C1 segment of cervical spinal cord (tissue), 14 donors: ENCODE measurements at regions not wholly inside any gene's neighbourhood (a gene's known extent, or its start where the extent isn't known, plus 50 kb on each side); places are given as distances from the start of the nearest gene placed in this dataset.

Source experiments
- DNase-seq, 14 donors: peaks; one replicate each; lab custom pipeline; 2025; lab: John Stamatoyannopoulos, UW

DNA sequence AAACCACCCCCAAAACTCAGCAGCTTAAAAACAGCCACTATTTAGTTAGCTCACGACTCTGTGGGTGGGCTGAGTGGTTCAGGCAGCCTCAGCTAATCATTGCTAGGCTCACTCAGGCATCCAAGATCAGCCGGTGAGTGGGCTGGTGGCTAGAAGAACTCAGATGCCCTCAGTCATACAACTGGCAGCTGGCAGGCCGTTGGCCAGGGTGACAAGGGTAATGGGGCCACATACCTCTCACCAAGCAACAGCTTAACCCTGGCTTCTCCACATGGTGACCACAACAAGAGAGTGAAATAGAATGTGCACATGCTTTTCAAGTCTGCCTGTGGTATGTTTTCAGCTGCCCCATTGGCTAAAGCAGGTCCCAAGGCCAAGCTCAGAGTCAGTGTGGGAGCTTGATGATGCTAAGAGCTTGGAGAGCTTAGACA lies 435.4 kb upstream of the TSHZ3 start:
- no peak for DNase-seq

- DNase-seq: no peak
Observed at GRCh38 chr19:31801611-31802010, 452.4 kb upstream of the TSHZ3 start.

GRCh38 chr19:31803835-31804446 lies 454.7 kb upstream of the TSHZ3 start:
- DNase-seq: no peak

DNA sequence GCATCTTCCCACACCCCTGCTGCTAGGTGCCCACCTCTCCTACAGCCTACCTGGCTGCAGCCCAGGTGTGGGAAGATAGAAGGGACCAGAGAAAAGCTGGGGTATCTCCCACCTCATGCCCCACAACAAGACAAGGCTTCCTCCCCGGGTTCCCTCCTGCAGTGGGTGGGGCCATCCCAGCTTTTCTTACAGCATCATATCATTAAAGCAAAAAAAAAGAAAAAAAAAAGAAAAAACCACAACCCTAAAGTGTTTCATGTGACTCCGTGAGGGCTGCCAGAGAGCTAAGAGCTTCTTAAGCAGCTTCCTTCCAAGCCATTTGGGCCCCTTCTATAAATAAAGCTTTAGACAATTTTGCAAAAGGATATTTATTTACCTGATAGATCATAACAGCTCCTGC lies 455.4 kb upstream of the TSHZ3 start:
- no peak for DNase-seq

GRCh38 chr19:31810536-31811109 lies 461.4 kb upstream of the TSHZ3 start:
- DNase-seq: no peak

GRCh38 chr19:31817971-31818797 lies 468.9 kb upstream of the TSHZ3 start:
- no peak for DNase-seq

DNA sequence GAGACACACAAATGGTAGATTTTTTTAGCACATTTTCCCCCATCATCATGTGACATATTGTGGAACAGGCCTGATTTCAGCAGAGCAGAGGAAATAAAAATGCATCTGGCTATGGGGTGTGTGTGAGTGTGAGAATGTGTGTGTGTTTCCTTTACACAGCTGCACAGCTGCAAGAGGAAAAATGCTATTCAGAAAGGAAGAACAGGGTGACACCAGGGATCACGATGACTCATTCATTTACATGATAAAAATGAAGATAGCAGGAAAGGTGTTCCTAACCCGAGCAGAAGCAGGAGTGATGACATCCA lies 469.5 kb upstream of the TSHZ3 start:
- DNase-seq: no peak

DNA sequence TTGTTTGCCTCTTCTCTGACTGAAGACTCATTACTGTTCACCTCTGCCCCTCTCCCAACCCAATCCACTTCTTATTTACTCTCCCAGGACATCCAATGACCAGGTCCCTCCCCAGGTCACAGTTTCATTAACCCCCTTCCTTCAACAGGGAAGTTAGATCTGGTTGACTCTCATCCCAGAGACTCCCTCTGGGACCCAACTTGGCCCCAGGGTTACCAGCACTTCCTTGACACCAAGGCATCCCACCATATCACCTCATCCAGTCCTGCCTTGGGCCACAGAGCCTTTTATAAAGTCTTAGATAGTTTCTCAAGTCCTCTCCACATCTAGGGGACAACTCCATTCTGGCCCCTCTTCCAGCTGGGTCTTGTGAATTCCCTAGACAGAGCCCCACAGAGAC lies 470.6 kb upstream of the TSHZ3 start:
- no peak for DNase-seq

DNA sequence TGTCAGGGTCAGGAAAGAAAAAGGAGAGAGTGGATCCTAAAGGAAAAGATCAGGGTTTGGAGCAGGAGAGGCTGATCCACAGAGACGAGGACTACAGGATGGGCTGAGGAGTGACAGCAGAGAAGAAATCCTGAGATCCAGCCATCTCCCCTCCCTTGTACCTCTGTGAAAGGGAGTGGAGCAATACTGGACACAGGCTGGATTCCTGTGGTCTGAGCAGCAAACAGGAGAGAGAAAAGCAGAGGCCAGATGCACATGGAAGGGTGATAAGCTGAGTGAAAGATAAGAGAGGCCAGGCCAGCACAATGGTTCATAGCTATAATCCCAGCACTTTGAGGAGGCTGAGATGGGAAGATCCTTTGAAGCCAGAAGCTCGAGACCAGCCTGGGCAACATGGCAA lies 472.1 kb upstream of the TSHZ3 start:
- DNase-seq: no peak

- no peak for DNase-seq
Observed at GRCh38 chr19:31825134-31826094, 476.2 kb upstream of the TSHZ3 start.

DNA sequence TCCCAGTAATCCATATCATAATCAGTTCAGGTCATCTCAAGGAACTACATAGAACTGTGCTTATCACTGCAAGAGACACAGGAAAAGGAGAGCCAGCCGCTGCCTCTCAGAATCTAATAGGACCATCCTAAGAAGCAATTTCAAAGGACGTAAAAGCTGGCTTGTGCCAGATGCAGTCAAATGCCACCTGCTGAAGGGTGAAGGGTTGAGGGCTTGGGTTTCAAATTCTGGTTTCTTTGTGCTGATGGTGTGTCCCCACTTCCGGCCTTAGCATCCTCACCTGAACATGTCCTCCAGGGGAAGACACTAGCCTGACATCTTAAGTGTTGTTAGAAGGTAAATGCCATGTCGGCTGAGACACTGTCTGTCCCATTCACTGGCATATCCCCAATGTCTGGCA lies 477.1 kb upstream of the TSHZ3 start:
- DNase-seq: no peak

- no peak for DNase-seq
Observed at GRCh38 chr19:31831421-31832175, 482.4 kb upstream of the TSHZ3 start.

DNA sequence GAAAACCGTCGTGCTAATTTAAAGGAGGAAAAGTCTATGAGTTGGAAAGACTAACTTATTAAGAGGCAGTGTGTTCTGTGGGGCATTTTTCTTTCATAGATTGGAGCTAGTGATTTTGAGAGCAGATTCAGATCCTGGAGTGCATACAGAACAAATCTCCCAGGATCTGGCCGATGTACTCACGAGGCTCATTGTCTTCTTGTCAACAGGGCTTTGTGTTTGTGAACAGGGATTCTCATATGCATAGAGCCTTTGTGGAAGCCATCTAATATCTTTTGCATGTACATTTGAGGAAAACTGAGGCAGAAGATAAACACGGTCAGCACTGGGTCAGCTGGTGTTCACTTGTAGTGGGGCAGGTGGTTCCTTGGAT lies 482.9 kb upstream of the TSHZ3 start:
- DNase-seq: peak in 1 of 14 donors; percentile 0

- no peak for DNase-seq
Observed at GRCh38 chr19:31834070-31834469, 484.8 kb upstream of the TSHZ3 start.

GRCh38 chr19:31838163-31838815 lies 489.1 kb upstream of the TSHZ3 start:
- no peak for DNase-seq

DNA sequence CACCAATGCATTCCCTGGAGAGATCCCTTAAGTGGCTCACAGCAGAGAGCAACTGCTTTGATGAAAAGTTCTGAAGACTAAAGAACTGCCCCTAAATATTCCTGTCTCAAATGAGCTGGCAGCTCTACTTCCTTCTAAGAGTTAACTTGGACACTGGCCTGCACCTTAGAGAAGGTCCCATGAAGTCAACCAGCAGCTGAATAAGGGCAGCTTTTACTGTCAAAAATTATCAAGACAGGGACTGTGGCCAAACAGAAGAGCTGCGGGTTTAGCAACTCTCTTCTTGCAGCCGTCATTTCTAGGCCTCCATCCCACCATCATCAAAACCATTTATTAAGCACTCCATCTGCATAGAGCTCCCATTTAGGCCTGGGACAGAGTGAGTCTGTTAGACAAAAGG lies 491.1 kb upstream of the TSHZ3 start:
- no peak for DNase-seq

- no peak for DNase-seq
Observed at GRCh38 chr19:31841755-31842154, 492.5 kb upstream of the TSHZ3 start.

DNA sequence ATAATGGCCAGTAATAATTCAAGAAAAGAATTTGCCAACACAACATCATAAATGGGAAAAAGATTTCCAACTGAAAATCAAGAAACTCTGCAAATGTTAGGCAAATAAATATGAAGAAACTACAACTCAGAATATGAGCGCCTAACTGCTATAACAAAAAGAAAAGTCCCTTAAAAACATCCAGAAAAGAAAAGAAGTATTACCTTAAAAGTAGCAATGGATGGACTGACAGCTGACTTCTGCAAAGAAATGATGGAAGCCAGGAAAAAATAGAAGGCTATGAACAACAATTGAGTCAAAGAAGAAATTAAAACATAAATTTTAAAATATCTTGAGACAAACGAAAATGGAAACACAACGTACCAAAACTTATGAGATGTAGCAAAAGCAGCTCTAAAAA lies 482.3 kb upstream of the ZNF507 start:
- no peak for DNase-seq

DNA sequence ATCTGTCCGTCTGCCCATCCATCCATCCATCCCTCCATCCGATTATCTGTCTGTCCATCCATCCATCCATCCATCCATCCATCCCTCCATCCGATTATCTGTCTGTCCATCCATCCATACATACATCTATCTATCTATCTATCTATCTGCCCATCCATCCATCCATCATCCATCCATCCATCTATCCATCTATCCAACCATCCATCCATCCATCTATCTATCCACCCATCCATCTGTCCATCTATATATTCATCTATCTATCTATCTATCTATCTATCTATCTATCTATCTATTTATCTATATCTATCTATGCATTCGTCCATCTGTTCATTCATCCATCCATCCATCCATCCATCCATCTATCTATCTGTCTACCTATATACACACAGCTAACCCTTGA lies 471.1 kb upstream of the ZNF507 start:
- DNase-seq: no peak

GRCh38 chr19:31875591-31875990 lies 469.8 kb upstream of the ZNF507 start:
- DNase-seq: no peak

GRCh38 chr19:31880283-31880682 lies 465.1 kb upstream of the ZNF507 start:
- no peak for DNase-seq
